Gastrocnemius medialis (tissue), 4 donors: ENCODE measurements at regions not wholly inside any gene's neighbourhood (a gene's known extent, or its start where the extent isn't known, plus 50 kb on each side); places are given as distances from the start of the nearest gene placed in this dataset.

Source experiments
- ATAC-seq, 2 donors: fragments of 150-250 bp; one replicate each; pipeline ENCODE4 v1.9.1; 2016
- DNase-seq, 2 donors: peaks; one replicate each; pipeline ENCODE4 v3.0.0-alpha.2; 2019
- H3K27ac ChIP-seq, 4 donors: fragments of 200-600 bp; sonication (generic); 1 replicate in 1 of 4; 2 replicates in 3 of 4; pipeline ENCODE4 v1.5.1; 2016 to 2018; ENCODE audit warnings: mild to moderate bottlenecking in 2 of 4, moderate library complexity in 1 of 4
- H3K27me3 ChIP-seq, 3 donors: fragments of 200-600 bp; sonication (generic) in 2 of 3; 1 replicate in 1 of 3; 2 replicates in 2 of 3; pipeline versions ENCODE4 v1.5.1 to v1.6.0; 2016 to 2019; ENCODE audit warnings: mild to moderate bottlenecking in 1 of 3, moderate library complexity in 1 of 3
- H3K36me3 ChIP-seq, 2 donors: fragments of 200-600 bp; sonication (generic) in 1 of 2; one replicate each; pipeline ENCODE4 v1.5.1; 2017 to 2018
- H3K4me1 ChIP-seq, 2 donors: fragments of 200-600 bp; sonication (generic) in 1 of 2; one replicate each; pipeline ENCODE4 v1.5.1; 2016 to 2017; ENCODE audit warnings: mild to moderate bottlenecking in 2 of 2
- H3K4me3 ChIP-seq, 4 donors: fragments of 200-600 bp; sonication (generic) in 3 of 4; 1 replicate in 1 of 4; 2 replicates in 3 of 4; pipeline ENCODE4 v1.5.1; 2016 to 2019; ENCODE audit warnings: mild to moderate bottlenecking in 2 of 4
- H3K9me3 ChIP-seq, 3 donors: fragments of 200-600 bp; sonication (generic) in 2 of 3; 1 replicate in 1 of 3; 2 replicates in 2 of 3; pipeline ENCODE4 v1.5.1; 2016 to 2019
- POLR2A ChIP-seq, 2 donors: fragments of 450-650 bp; IDR thresholded peaks; one replicate each; pipeline ENCODE4 v1.6.1; 2017; ENCODE audit warnings: antibody characterized with exemption in 2 of 2, mild to moderate bottlenecking in 2 of 2, moderate library complexity in 2 of 2
- in situ Hi-C, 4 donors: fragments of 200-750 bp; cut with MboI; loops; one replicate each; pipeline versions ENCODE4 v1.15.0 to v1.8.0; 2017; ENCODE audit warnings: low sequenced_read_pairs in 4 of 4
- intact Hi-C: fragments of 100-400 bp; cut with DNase I; formaldehyde crosslinking; loops from one replicate; pipeline ENCODE4 v1.15.1; 2023; ENCODE audit warnings: low total_unique reads
- TF ChIP-seq, protein P1 (sequence below), 5 experiments: fragments of 450-650 bp in 3 of 5; fragments of 200-600 bp in 2 of 5; sonication (generic) in 2 of 5; IDR thresholded peaks in 4 of 5; conservative IDR thresholded peaks in 1 of 5; 1 replicate in 4 of 5; 2 replicates in 1 of 5; pipeline ENCODE4 v1.5.1; 2016 to 2019; ENCODE audit warnings: antibody characterized with exemption in 5 of 5, mild to moderate bottlenecking in 3 of 5, moderate library complexity in 3 of 5

GRCh38 chr1:38347446-38348175, 301.0 kb upstream of the POU3F1 start:
- Histone ChIP-seq H3K4me3 (no peak overlapping the region), H3K4me1 (no peaks in the 10 kb centered on the region), H3K27me3 (no peaks in the 10 kb centered on the region), H3K36me3 (no peaks in the 10 kb centered on the region), H3K27ac (no peak overlapping the region), H3K9me3 (peaks cover 0 to 5% (median 0%) of the 10 kb centered on the region in 3 donors)
- DNase-seq, result no peak
- TF ChIP-seq, protein P1, sequence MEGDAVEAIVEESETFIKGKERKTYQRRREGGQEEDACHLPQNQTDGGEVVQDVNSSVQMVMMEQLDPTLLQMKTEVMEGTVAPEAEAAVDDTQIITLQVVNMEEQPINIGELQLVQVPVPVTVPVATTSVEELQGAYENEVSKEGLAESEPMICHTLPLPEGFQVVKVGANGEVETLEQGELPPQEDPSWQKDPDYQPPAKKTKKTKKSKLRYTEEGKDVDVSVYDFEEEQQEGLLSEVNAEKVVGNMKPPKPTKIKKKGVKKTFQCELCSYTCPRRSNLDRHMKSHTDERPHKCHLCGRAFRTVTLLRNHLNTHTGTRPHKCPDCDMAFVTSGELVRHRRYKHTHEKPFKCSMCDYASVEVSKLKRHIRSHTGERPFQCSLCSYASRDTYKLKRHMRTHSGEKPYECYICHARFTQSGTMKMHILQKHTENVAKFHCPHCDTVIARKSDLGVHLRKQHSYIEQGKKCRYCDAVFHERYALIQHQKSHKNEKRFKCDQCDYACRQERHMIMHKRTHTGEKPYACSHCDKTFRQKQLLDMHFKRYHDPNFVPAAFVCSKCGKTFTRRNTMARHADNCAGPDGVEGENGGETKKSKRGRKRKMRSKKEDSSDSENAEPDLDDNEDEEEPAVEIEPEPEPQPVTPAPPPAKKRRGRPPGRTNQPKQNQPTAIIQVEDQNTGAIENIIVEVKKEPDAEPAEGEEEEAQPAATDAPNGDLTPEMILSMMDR (IDR thresholded peaks at IDR 0.05 in 4 of 5, conservative IDR thresholded peaks at IDR 0.05 in 1 of 5), result no peak
- no peak for TF ChIP-seq POLR2A (IDR thresholded peaks at IDR 0.05)
- ATAC-seq, result no peak
- intact Hi-C loops, result no loop called here
- in situ Hi-C loops, result no loop called here

DNA sequence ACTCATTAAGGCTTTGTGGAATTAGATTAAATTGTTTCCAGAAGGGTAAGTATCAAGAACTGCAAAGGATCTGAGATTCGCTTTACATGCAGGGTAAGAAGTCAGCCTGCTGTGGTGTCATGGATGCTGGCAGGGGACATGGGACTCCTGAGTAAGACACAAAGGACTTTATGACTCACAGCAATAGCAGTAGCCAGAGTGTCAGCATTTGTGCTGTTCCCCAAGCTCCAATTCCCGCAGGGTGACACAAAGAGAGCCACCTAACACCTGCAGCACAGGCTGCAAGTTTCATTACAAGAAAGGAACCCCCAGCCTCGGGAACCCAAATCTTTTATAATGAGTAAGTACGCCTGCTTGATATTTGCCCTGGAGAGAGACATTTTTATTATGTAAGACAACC, 298.1 kb upstream of the POU3F1 start:
- in situ Hi-C loops, result no loop called here
- TF ChIP-seq, protein P1 (IDR thresholded peaks at IDR 0.05 in 4 of 5, conservative IDR thresholded peaks at IDR 0.05 in 1 of 5), result no peak
- no peak for TF ChIP-seq POLR2A (IDR thresholded peaks at IDR 0.05)
- Histone ChIP-seq H3K36me3 (no peaks in the 10 kb centered on the region), H3K4me1 (no peaks in the 10 kb centered on the region), H3K27ac (no peak overlapping the region), H3K4me3 (no peak overlapping the region), H3K9me3 (peaks cover 0 to 5% (median 0%) of the 10 kb centered on the region in 3 donors), H3K27me3 (no peaks in the 10 kb centered on the region)
- intact Hi-C loops, result no loop called here
- ATAC-seq (no peak), DNase-seq (no peak)

DNA sequence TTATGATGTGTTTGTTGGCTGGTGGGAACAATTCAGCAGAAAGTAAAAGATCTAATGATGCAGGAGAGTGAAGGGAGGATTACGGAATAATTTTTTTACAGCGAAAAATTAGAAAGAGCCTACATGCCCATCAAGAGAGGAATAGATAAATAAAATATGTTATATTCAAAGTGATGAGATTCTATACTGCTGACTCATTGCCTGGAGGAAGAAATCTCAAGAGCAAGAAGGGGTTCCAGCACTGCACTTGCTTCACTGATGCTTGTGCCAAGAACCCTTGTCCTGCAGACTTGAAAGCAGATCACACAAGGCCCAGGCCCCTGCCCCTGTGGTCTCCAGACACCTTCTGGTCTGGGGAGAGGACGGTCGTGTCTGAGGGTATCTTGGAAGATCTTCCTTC, 295.1 kb upstream of the POU3F1 start:
- Histone ChIP-seq H3K27ac (no peak overlapping the region), H3K4me1 (no peaks in the 10 kb centered on the region), H3K4me3 (no peak overlapping the region), H3K9me3 (no peaks in the 10 kb centered on the region), H3K27me3 (peaks cover 0 to 6% (median 0%) of the 10 kb centered on the region in 3 donors), H3K36me3 (no peaks in the 10 kb centered on the region)
- in situ Hi-C loops (no loop called here), intact Hi-C loops (no loop called here)
- no peak for DNase-seq
- ATAC-seq, result no peak
- TF ChIP-seq, protein P1 (IDR thresholded peaks at IDR 0.05 in 4 of 5, conservative IDR thresholded peaks at IDR 0.05 in 1 of 5), result no peak
- TF ChIP-seq POLR2A (IDR thresholded peaks at IDR 0.05), result no peak

GRCh38 chr1:38340409-38340808, 293.8 kb upstream of the POU3F1 start:
- no peak for TF ChIP-seq POLR2A (IDR thresholded peaks at IDR 0.05)
- no peaks in the 10 kb centered on the region for H3K4me1 ChIP-seq
- H3K36me3 ChIP-seq, result no peaks in the 10 kb centered on the region
- intact Hi-C loops, result no loop called here
- no peak overlapping the region for H3K27ac ChIP-seq
- no peaks in the 10 kb centered on the region for H3K9me3 ChIP-seq
- ATAC-seq (no peak), DNase-seq (no peak)
- peaks cover 2 to 6% (median 5%) of the 10 kb centered on the region in 3 donors for H3K27me3 ChIP-seq
- H3K4me3 ChIP-seq, result no peak overlapping the region
- in situ Hi-C loops, result no loop called here

DNA sequence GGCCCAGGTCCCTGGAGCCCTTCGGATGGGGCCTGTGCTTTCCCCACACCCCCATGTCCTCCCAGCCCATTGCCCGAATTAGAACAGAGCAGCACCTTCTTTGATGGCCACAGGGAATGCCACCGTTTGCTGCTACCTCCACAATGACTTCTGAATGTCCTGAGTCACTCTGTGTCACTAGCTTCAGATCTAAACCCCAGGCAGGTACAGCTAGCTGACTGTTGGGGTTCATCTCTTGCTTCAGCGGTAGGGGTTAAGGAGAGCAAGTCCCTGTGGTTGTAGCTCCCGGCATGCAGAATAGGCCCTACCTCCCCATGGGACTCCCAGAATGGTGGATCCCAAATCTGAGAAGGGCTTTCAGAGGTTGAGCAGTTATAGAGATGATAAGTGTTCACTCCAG, 291.1 kb upstream of the POU3F1 start:
- no peaks in the 10 kb centered on the region for H3K9me3 ChIP-seq
- H3K27me3 ChIP-seq, result peaks cover 6 to 16% (median 10%) of the 10 kb centered on the region in 3 donors
- no peak overlapping the region for H3K27ac ChIP-seq
- DNase-seq (no peak), ATAC-seq (no peak)
- TF ChIP-seq POLR2A (IDR thresholded peaks at IDR 0.05), result no peak
- TF ChIP-seq, protein P1 (IDR thresholded peaks at IDR 0.05 in 4 of 5, conservative IDR thresholded peaks at IDR 0.05 in 1 of 5), result no peak
- no peaks in the 10 kb centered on the region for H3K4me1 ChIP-seq
- H3K36me3 ChIP-seq, result no peaks in the 10 kb centered on the region
- H3K4me3 ChIP-seq, result no peak overlapping the region
- in situ Hi-C loops, result no loop called here
- intact Hi-C loops, result no loop called here
